Immature natural killer cell (primary cell): ENCODE measurements at regions not wholly inside any gene's neighbourhood (a gene's known extent, or its start where the extent isn't known, plus 50 kb on each side); places are given as distances from the start of the nearest gene placed in this dataset.

Experiments used
- DNase-seq, 3 donors: peaks; one replicate each; pipeline ENCODE4 v3.0.0; 2022; ENCODE audit warnings: mixed read lengths in 1 of 3
- H3K27ac Mint-ChIP-seq, 6 donors: one replicate each; pipeline ENCODE4 v1.8.0; 2020; ENCODE audit warnings: mixed read lengths in 6 of 6, mild to moderate bottlenecking in 5 of 6, inconsistent platforms in 4 of 6, moderate library complexity in 3 of 6
- H3K27me3 Mint-ChIP-seq, 3 donors: one replicate each; pipeline ENCODE4 v1.8.0; 2020 to 2021; ENCODE audit warnings: low read depth in 3 of 3, mild to moderate bottlenecking in 3 of 3, mixed read lengths in 3 of 3, moderate library complexity in 3 of 3, inconsistent platforms in 1 of 3
- H3K36me3 Mint-ChIP-seq, 3 donors: one replicate each; pipeline ENCODE4 v1.8.0; 2020; ENCODE audit warnings: mixed read lengths in 3 of 3, inconsistent platforms in 2 of 3, mild to moderate bottlenecking in 2 of 3
- H3K4me1 Mint-ChIP-seq, 2 donors: one replicate each; pipeline ENCODE4 v1.8.0; 2020; ENCODE audit warnings: inconsistent platforms in 2 of 2, mild to moderate bottlenecking in 2 of 2, mixed read lengths in 2 of 2, moderate library complexity in 1 of 2
- H3K4me3 Mint-ChIP-seq, 5 donors: one replicate each; pipeline ENCODE4 v1.8.0; 2020; ENCODE audit warnings: mild to moderate bottlenecking in 5 of 5, mixed read lengths in 5 of 5, inconsistent platforms in 3 of 5, moderate library complexity in 3 of 5
- H3K9me3 Mint-ChIP-seq, 6 donors: one replicate each; pipeline ENCODE4 v1.8.0; 2020; ENCODE audit warnings: mild to moderate bottlenecking in 6 of 6, mixed read lengths in 6 of 6, inconsistent platforms in 4 of 6, moderate library complexity in 3 of 6

DNA sequence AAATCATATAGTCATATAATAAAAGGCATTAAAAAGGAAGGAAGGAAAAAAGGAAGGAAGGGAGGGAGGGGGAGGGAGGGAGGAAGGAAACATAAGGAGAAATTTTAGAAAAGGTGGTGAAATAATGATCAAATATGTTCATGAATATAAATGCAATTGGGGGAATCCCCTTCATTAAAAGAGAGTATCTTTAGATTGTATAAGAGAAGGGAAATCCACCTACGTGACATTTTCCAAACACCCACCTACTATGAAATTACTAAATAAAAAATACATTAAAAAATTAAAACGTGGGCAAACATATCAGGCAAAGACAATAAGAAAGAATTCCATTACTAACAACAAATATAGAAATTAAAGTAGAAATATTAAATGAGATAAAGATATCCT lies 203.4 kb upstream of the PARD3B start:
- Mint-ChIP-seq H3K4me1 (no peaks in the 10 kb centered on the region), H3K27me3 (peaks cover 2 to 5% (median 3%) of the 10 kb centered on the region in 3 donors), H3K4me3 (no peak overlapping the region), H3K9me3 (no peaks in the 10 kb centered on the region), H3K36me3 (no peaks in the 10 kb centered on the region), H3K27ac (no peak overlapping the region)
- no peak for DNase-seq

- H3K9me3 Mint-ChIP-seq = no peaks in the 10 kb centered on the region
- H3K27ac Mint-ChIP-seq = no peak overlapping the region
- peaks cover 0 to 4% (median 3%) of the 10 kb centered on the region in 3 donors for H3K27me3 Mint-ChIP-seq
- no peak for DNase-seq
- no peaks in the 10 kb centered on the region for H3K36me3 Mint-ChIP-seq
- H3K4me1 Mint-ChIP-seq = no peaks in the 10 kb centered on the region
- H3K4me3 Mint-ChIP-seq = no peak overlapping the region
These were observed 201.6 kb upstream of the PARD3B start for GRCh38 chr2:204343685-204344084.

GRCh38 chr2:204344119-204344518 lies 201.2 kb upstream of the PARD3B start:
- Mint-ChIP-seq H3K9me3 (no peaks in the 10 kb centered on the region), H3K4me3 (no peak overlapping the region), H3K27me3 (peaks cover 0 to 4% (median 3%) of the 10 kb centered on the region in 3 donors), H3K4me1 (no peaks in the 10 kb centered on the region), H3K36me3 (no peaks in the 10 kb centered on the region), H3K27ac (no peak overlapping the region)
- DNase-seq = no peak

DNA sequence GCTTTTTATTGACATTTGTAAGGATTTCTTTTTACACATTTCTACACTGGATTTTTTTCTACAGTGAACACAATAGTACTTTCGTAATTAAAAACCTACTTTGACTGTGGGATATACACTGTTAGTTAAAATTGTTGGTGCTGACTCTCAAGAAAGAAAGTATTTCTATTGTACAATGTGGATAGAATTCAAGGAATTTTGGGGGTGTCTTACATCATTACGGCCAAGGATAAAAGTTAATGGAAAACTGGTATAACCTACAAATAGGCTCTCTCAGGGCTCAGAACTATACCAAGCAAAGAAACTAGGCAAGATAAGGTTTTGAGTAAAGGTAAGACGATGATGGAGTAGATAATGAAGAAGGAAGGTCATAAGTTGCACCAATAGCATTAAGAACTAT lies 198.4 kb upstream of the PARD3B start:
- Mint-ChIP-seq H3K4me3 (no peak overlapping the region), H3K36me3 (no peaks in the 10 kb centered on the region), H3K4me1 (no peaks in the 10 kb centered on the region), H3K27ac (no peak overlapping the region), H3K9me3 (no peaks in the 10 kb centered on the region), H3K27me3 (peaks cover 0 to 4% (median 0%) of the 10 kb centered on the region in 3 donors)
- DNase-seq = no peak

GRCh38 chr2:204353823-204354222 lies 191.5 kb upstream of the PARD3B start:
- H3K4me1 Mint-ChIP-seq = no peaks in the 10 kb centered on the region
- H3K4me3 Mint-ChIP-seq = no peak overlapping the region
- peaks cover 0 to 5% (median 0%) of the 10 kb centered on the region in 6 donors for H3K9me3 Mint-ChIP-seq
- H3K36me3 Mint-ChIP-seq = no peaks in the 10 kb centered on the region
- H3K27ac Mint-ChIP-seq = no peak overlapping the region
- DNase-seq = no peak
- H3K27me3 Mint-ChIP-seq = peaks cover 0 to 4% (median 0%) of the 10 kb centered on the region in 3 donors

GRCh38 chr2:204354442-204354856 lies 190.8 kb upstream of the PARD3B start:
- Mint-ChIP-seq H3K4me3 (no peak overlapping the region), H3K4me1 (no peaks in the 10 kb centered on the region), H3K36me3 (no peaks in the 10 kb centered on the region), H3K9me3 (peaks cover 0 to 5% (median 0%) of the 10 kb centered on the region in 6 donors), H3K27me3 (peaks cover 0 to 4% (median 0%) of the 10 kb centered on the region in 3 donors), H3K27ac (no peak overlapping the region)
- no peak for DNase-seq

- Mint-ChIP-seq H3K4me1 (no peaks in the 10 kb centered on the region), H3K27me3 (peaks cover 0 to 6% (median 0%) of the 10 kb centered on the region in 3 donors), H3K27ac (no peak overlapping the region), H3K36me3 (no peaks in the 10 kb centered on the region), H3K9me3 (peaks cover 0 to 5% (median 0%) of the 10 kb centered on the region in 6 donors), H3K4me3 (no peak overlapping the region)
- DNase-seq = no peak
These were observed 189.6 kb upstream of the PARD3B start for GRCh38 chr2:204355688-204356087.

DNA sequence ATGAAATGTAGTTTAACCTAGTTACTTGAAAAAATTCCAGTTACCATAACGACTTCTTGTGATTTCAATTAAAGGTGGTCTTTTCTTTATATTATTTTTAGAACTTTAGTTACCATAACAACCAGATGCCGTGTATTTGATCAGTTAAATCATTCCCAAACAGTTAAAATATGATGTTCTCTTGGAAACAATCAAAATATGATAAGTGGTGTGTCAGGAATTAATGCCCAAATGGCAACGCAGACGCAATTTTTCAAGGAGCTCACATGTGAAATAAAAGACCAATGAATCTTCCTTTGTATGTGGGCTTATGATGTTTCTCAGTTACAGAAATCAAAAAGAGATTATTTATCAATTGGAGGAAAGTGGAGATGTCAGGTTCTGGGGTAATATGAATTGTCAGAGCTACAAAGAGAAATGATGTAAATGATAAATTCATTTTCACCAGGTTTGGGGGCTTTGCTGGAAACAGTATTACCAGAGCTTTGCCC lies 189.1 kb upstream of the PARD3B start:
- Mint-ChIP-seq H3K4me3 (no peak overlapping the region), H3K36me3 (no peaks in the 10 kb centered on the region), H3K27me3 (peaks cover 0 to 6% (median 0%) of the 10 kb centered on the region in 3 donors), H3K9me3 (peaks cover 0 to 5% (median 0%) of the 10 kb centered on the region in 6 donors), H3K27ac (no peak overlapping the region), H3K4me1 (no peaks in the 10 kb centered on the region)
- no peak for DNase-seq

DNA sequence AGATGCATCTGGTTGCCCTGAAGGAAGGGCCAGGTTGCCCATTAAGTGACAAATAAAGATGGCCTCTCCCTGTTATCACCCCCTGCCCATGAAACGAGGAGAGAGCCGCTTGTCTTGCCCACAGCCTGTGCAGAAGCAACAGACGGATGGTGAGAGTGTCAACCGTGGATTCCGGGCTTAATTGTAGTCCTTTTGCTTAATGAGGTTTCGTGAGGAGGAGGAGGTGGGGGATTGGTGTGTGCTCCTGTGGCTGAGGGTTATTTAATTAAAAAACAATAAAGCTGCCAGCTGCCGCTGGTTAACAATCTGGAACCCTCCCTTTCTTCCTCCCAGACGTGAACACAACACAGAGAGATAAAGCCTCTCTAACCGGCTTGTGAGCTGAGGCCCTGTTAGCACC lies 188.0 kb upstream of the PARD3B start:
- Mint-ChIP-seq H3K4me1 (no peaks in the 10 kb centered on the region), H3K36me3 (no peaks in the 10 kb centered on the region), H3K4me3 (no peak overlapping the region), H3K9me3 (peaks cover 0 to 5% (median 0%) of the 10 kb centered on the region in 6 donors), H3K27ac (no peak overlapping the region), H3K27me3 (peaks cover 0 to 6% (median 0%) of the 10 kb centered on the region in 3 donors)
- no peak for DNase-seq

DNA sequence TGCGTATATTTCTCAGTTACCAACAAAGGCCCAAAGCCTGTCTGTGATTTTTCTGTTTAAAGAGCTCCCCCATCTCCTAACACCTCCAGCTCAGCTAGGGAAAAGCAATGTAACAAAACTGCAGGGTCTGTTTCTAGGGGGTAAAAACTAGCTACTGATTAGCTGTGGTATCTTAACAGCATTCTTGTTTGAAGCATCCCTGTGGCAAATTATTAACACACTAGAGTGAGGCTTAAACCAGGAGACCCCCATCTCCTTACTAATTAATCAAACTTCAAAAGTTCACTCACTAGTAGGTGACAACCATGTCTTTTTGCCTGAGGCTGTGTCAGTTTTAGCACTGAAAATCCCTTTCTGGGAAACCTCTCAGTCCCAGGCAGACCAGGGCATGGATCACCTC lies 186.2 kb upstream of the PARD3B start:
- DNase-seq = no peak
- H3K4me3 Mint-ChIP-seq = no peak overlapping the region
- H3K9me3 Mint-ChIP-seq = peaks cover 0 to 2% (median 0%) of the 10 kb centered on the region in 6 donors
- no peaks in the 10 kb centered on the region for H3K36me3 Mint-ChIP-seq
- no peak overlapping the region for H3K27ac Mint-ChIP-seq
- H3K4me1 Mint-ChIP-seq = no peaks in the 10 kb centered on the region
- peaks cover 0 to 6% (median 0%) of the 10 kb centered on the region in 3 donors for H3K27me3 Mint-ChIP-seq

DNA sequence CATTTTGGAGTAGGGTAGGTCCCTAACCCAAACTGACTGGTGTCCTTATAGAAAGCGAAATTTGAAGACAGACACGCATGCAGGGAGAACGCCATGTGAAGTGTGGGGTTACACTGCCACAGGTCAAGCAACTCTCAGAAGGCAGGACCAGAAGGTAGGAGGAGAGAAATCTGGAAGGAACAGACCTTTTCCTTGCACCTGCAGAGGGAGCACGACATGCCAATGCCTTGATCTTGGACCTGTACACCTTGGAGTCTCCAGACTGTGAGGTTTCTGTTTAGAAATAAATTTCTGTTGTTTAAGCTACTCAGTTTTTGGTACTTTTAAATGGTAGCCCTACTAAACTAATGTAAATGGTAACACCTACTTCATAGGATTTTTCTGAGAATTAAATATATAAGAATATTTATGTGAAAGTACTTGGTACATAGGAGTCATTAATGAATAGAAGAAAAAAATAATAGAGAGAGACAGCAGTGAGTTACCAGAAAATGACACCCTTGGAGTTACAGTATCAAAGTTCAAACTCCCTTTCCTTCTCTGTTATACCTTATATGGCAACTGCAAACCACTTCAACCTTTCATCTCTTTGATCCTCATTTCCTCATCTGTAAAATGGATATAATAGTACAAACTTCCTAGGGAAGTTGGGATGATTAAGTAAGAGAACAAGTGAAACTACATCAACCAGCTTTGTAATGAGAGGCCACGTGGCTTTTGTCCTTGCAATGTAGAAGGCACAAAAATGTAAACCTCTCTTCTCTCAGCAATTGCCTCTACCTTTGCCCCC lies 184.9 kb upstream of the PARD3B start:
- no peak for DNase-seq
- no peak overlapping the region for H3K4me3 Mint-ChIP-seq
- H3K4me1 Mint-ChIP-seq = no peaks in the 10 kb centered on the region
- H3K9me3 Mint-ChIP-seq = peaks cover 0 to 2% (median 0%) of the 10 kb centered on the region in 6 donors
- H3K36me3 Mint-ChIP-seq = no peaks in the 10 kb centered on the region
- no peak overlapping the region for H3K27ac Mint-ChIP-seq
- peaks cover 0 to 10% (median 0%) of the 10 kb centered on the region in 3 donors for H3K27me3 Mint-ChIP-seq

GRCh38 chr2:204361738-204362137 lies 183.5 kb upstream of the PARD3B start:
- Mint-ChIP-seq H3K27me3 (peaks cover 0 to 10% (median 0%) of the 10 kb centered on the region in 3 donors), H3K9me3 (peaks cover 0 to 2% (median 0%) of the 10 kb centered on the region in 6 donors), H3K4me3 (no peak overlapping the region), H3K36me3 (no peaks in the 10 kb centered on the region), H3K4me1 (no peaks in the 10 kb centered on the region), H3K27ac (no peak overlapping the region)
- DNase-seq = no peak

DNA sequence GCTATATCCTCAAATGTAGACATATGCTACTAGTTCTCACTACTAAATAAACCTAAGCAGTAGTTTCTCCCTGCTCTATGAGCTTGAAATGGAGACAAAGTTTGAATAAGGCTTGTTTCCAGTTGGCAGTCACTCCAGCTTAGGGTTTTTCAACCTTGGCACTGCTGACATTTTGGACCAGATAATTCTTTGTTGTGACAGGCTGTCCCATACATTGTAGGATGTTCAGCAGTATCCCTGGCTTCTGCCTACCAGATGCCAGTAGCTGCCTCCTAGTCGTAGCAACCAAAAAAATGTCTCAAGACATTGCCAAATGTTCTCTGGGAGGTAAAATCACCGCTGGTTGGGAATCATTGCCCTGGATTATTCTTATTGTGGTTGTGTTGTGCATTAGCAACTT lies 182.7 kb upstream of the PARD3B start:
- H3K27ac Mint-ChIP-seq = no peak overlapping the region
- peaks cover 0 to 2% (median 0%) of the 10 kb centered on the region in 6 donors for H3K9me3 Mint-ChIP-seq
- H3K4me1 Mint-ChIP-seq = no peaks in the 10 kb centered on the region
- H3K36me3 Mint-ChIP-seq = no peaks in the 10 kb centered on the region
- H3K27me3 Mint-ChIP-seq = peaks cover 0 to 8% (median 0%) of the 10 kb centered on the region in 3 donors
- no peak overlapping the region for H3K4me3 Mint-ChIP-seq
- DNase-seq = no peak

- H3K4me1 Mint-ChIP-seq = no peaks in the 10 kb centered on the region
- peaks cover 0 to 6% (median 0%) of the 10 kb centered on the region in 3 donors for H3K27me3 Mint-ChIP-seq
- no peaks in the 10 kb centered on the region for H3K36me3 Mint-ChIP-seq
- peaks cover 0 to 2% (median 0%) of the 10 kb centered on the region in 6 donors for H3K9me3 Mint-ChIP-seq
- no peak for DNase-seq
- no peak overlapping the region for H3K27ac Mint-ChIP-seq
- H3K4me3 Mint-ChIP-seq = no peak overlapping the region
These were observed 181.8 kb upstream of the PARD3B start for GRCh38 chr2:204363513-204363912.
